Stimulated activated CD4-positive, alpha-beta T cell treated with anti-CD3 and anti-CD28 coated beads, Interleukin-4, amount 100 ng/mL, for 24 hours (primary cell): ENCODE measurements at regions not wholly inside any gene's neighbourhood (a gene's known extent, or its start where the extent isn't known, plus 50 kb on each side); places are given as distances from the start of the nearest gene placed in this dataset.
"Not testable (repeated sequence)": the region's sequence is repeated elsewhere in the genome, so short reads cannot be mapped to it uniquely, and the experiment has no call there.

Experiments used
- DNase-seq: peaks from one replicate; pipeline ENCODE4 v3.0.0-alpha.2; 2020

GRCh38 chr4:158122501-158122900 is 50.3 kb downstream of the GASK1B start:
- DNase-seq, result no peak

- no peak for DNase-seq
These were observed 51.7 kb downstream of the GASK1B start for GRCh38 chr4:158121161-158121579.

GRCh38 chr4:158120645-158121151 is 52.1 kb downstream of the GASK1B start:
- not testable (repeated sequence) for DNase-seq

GRCh38 chr4:158112611-158113010 is 60.2 kb downstream of the GASK1B start:
- no peak for DNase-seq

- DNase-seq, result no peak
These were observed 61.6 kb downstream of the GASK1B start for GRCh38 chr4:158111241-158111640.

GRCh38 chr4:158102904-158103303 is 69.9 kb downstream of the GASK1B start:
- DNase-seq, result no peak

GRCh38 chr4:158099686-158100085 is 73.1 kb downstream of the GASK1B start:
- no peak for DNase-seq

GRCh38 chr4:158098802-158099201 is 74.0 kb downstream of the GASK1B start:
- DNase-seq, result no peak

GRCh38 chr4:158094413-158095134 is 78.3 kb downstream of the GASK1B start:
- DNase-seq, result no peak

- DNase-seq, result no peak
These were observed 82.5 kb downstream of the GASK1B start for GRCh38 chr4:158090323-158090722.

GRCh38 chr4:158089897-158090296 is 82.9 kb downstream of the GASK1B start:
- not testable (repeated sequence) for DNase-seq

GRCh38 chr4:158080354-158080753 is 92.5 kb downstream of the GASK1B start:
- DNase-seq, result no peak

GRCh38 chr4:158079661-158080060 is 93.2 kb downstream of the GASK1B start:
- DNase-seq, result no peak

- DNase-seq, result no peak
These were observed 95.0 kb downstream of the GASK1B start for GRCh38 chr4:158077835-158078234.

GRCh38 chr4:158074851-158075250 is 98.0 kb downstream of the GASK1B start:
- DNase-seq, result no peak

GRCh38 chr4:158071931-158072330 is 100.9 kb downstream of the GASK1B start:
- DNase-seq, result no peak

GRCh38 chr4:158068068-158068467 is 104.8 kb downstream of the GASK1B start:
- no peak for DNase-seq

- DNase-seq, result no peak
These were observed 105.2 kb downstream of the GASK1B start for GRCh38 chr4:158067646-158068045.

GRCh38 chr4:158065603-158066002 is 107.2 kb downstream of the GASK1B start:
- DNase-seq, result no peak

GRCh38 chr4:158065176-158065575 is 107.6 kb downstream of the GASK1B start:
- DNase-seq, result no peak

- no peak for DNase-seq
These were observed 116.1 kb downstream of the GASK1B start for GRCh38 chr4:158056689-158057245.

GRCh38 chr4:158055668-158056067 is 117.2 kb downstream of the GASK1B start:
- DNase-seq, result no peak

- DNase-seq, result no peak
These were observed 119.0 kb downstream of the GASK1B start for GRCh38 chr4:158053801-158054200.

- DNase-seq, result no peak
These were observed 119.7 kb downstream of the GASK1B start for GRCh38 chr4:158053086-158053485.
